Erythroblast (primary cell): ENCODE measurements at regions not wholly inside any gene's neighbourhood (a gene's known extent, or its start where the extent isn't known, plus 50 kb on each side); places are given as distances from the start of the nearest gene placed in this dataset.

ENCODE experiments used
- DNase-seq, 2 experiments: peaks; one replicate each; lab custom pipeline; 2025; lab: John Stamatoyannopoulos, UW
- GATA1 ChIP-seq: IDR thresholded peaks from 2 replicates; pipeline ENCODE4 v1.6.1; 2011; ENCODE audit warnings: low read depth, mild to moderate bottlenecking, control low read depth, low read length, moderate library complexity
- POLR2A ChIP-seq: IDR thresholded peaks from 2 replicates; pipeline ENCODE4 v1.6.1; 2011; ENCODE audit warnings: mild to moderate bottlenecking, low read length

GRCh38 chr2:65715323-65715722 is 282.9 kb upstream of the SPRED2 start:
- no peak for DNase-seq
- TF ChIP-seq POLR2A (no peak), GATA1 (no peak)

- DNase-seq = no peak
- TF ChIP-seq GATA1 (no peak), POLR2A (no peak)
Observed at GRCh38 chr2:65714866-65715265, 282.5 kb upstream of the SPRED2 start.

GRCh38 chr2:65711863-65712262 is 279.5 kb upstream of the SPRED2 start:
- no peak for DNase-seq
- no peak for TF ChIP-seq POLR2A
- no peak for TF ChIP-seq GATA1

GRCh38 chr2:65710779-65711295 is 278.4 kb upstream of the SPRED2 start:
- DNase-seq = peak in 1 of 2 experiments; percentile 1
- TF ChIP-seq POLR2A (no peak), GATA1 (no peak)

- TF ChIP-seq POLR2A = no peak
- TF ChIP-seq GATA1 = no peak
- DNase-seq = no peak
Observed at GRCh38 chr2:65710356-65710755, 278.0 kb upstream of the SPRED2 start.

- no peak for TF ChIP-seq POLR2A
- no peak for TF ChIP-seq GATA1
- no peak for DNase-seq
Observed at GRCh38 chr2:65708086-65708485, 275.7 kb upstream of the SPRED2 start.

- no peak for TF ChIP-seq POLR2A
- TF ChIP-seq GATA1 = no peak
- DNase-seq = no peak
Observed at GRCh38 chr2:65706411-65706810, 274.0 kb upstream of the SPRED2 start.

- no peak for DNase-seq
- TF ChIP-seq POLR2A (no peak), GATA1 (no peak)
Observed at GRCh38 chr2:65701191-65701590, 268.8 kb upstream of the SPRED2 start.

GRCh38 chr2:65700720-65701119 is 268.3 kb upstream of the SPRED2 start:
- no peak for DNase-seq
- TF ChIP-seq POLR2A = no peak
- TF ChIP-seq GATA1 = no peak

- TF ChIP-seq POLR2A (no peak), GATA1 (no peak)
- no peak for DNase-seq
Observed at GRCh38 chr2:65700004-65700651, 267.7 kb upstream of the SPRED2 start.

- DNase-seq = no peak
- TF ChIP-seq POLR2A = no peak
- no peak for TF ChIP-seq GATA1
Observed at GRCh38 chr2:65691816-65692215, 259.4 kb upstream of the SPRED2 start.

GRCh38 chr2:65688141-65688886 is 255.9 kb upstream of the SPRED2 start:
- TF ChIP-seq GATA1 = no peak
- no peak for TF ChIP-seq POLR2A
- DNase-seq = no peak

GRCh38 chr2:65687614-65688013 is 255.2 kb upstream of the SPRED2 start:
- TF ChIP-seq GATA1 (no peak), POLR2A (no peak)
- DNase-seq = no peak

- DNase-seq = no peak
- TF ChIP-seq GATA1 (no peak), POLR2A (no peak)
Observed at GRCh38 chr2:65686928-65687521, 254.6 kb upstream of the SPRED2 start.

GRCh38 chr2:65681503-65681902 is 249.1 kb upstream of the SPRED2 start:
- no peak for TF ChIP-seq GATA1
- TF ChIP-seq POLR2A = no peak
- no peak for DNase-seq
